ENCODE measurements at regions not wholly inside any gene's neighbourhood (a gene's known extent, or its start where the extent isn't known, plus 50 kb on each side); places are given as distances from the start of the nearest gene placed in this dataset.

DNA sequence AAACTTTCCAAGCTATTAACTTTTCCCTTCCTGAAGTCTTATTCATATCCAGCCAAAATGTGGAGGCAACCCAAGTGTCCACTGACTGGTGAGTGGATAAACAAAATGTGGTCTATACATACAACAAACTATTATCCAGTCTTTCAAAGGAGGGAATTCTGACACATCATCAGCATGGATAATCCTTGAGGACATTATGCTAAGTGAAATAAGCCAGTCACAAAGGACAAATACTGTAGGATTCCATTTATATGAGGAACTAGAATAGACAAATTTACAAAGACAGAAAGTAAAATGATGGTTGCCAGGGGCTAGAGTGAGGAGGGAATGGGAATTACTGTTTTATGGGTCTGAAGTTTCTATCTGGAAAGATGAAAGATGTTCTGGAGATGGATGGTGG, 178.7 kb upstream of the PITX2 start:
- no peaks in the 10 kb centered on the region for H3K9me3 ChIP-seq (ENCODE audit: control insufficient read depth, low read depth, low read length)
- no peaks in the 10 kb centered on the region for H3K27me3 ChIP-seq (ENCODE audit: control insufficient read depth, insufficient read depth, low read length)
- no peak overlapping the region for H3K4me3 ChIP-seq (ENCODE audit: low read length)
- no peak overlapping the region for H3K9ac ChIP-seq (ENCODE audit: low read length)
- H3K36me3 ChIP-seq (ENCODE audit: control insufficient read depth, low read depth, low read length) = no peaks in the 10 kb centered on the region
- no peak overlapping the region for H3K27ac ChIP-seq (ENCODE audit: low read length)
- no peaks in the 10 kb centered on the region for H3K4me1 ChIP-seq (ENCODE audit: control insufficient read depth, low read depth, low read length)

DNA sequence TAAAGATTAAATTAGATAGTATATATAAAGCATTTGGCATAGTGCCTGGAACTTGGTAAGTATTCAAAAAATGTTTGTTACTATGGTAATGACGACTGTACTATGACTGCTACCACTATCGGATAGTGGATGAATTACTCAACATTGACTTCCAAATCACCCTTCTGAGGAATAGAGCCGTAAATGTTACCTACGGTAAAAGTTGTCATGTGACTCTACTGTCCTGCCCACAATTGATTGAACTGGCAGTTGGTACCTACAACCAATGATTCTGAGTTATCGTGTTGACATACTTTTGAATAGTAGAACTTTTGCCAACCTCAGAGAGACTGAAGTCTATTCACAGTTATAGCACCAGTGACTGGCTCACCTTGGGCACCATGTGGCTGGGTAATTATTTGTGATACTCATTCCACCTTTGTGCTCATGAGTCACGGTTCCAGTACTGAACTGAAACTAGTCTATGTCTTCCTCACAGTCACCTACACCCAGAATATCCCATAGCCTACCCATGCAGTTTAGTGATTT, 185.5 kb upstream of the PITX2 start:
- Histone ChIP-seq H3K27me3 (ENCODE audit: control insufficient read depth, insufficient read depth, low read length) (no peaks in the 10 kb centered on the region), H3K36me3 (ENCODE audit: control insufficient read depth, low read depth, low read length) (no peaks in the 10 kb centered on the region), H3K4me1 (ENCODE audit: control insufficient read depth, low read depth, low read length) (no peaks in the 10 kb centered on the region), H3K9ac (ENCODE audit: low read length) (no peak overlapping the region), H3K9me3 (ENCODE audit: control insufficient read depth, low read depth, low read length) (no peaks in the 10 kb centered on the region), H3K4me3 (ENCODE audit: low read length) (no peak overlapping the region), H3K27ac (ENCODE audit: low read length) (no peak overlapping the region)

DNA sequence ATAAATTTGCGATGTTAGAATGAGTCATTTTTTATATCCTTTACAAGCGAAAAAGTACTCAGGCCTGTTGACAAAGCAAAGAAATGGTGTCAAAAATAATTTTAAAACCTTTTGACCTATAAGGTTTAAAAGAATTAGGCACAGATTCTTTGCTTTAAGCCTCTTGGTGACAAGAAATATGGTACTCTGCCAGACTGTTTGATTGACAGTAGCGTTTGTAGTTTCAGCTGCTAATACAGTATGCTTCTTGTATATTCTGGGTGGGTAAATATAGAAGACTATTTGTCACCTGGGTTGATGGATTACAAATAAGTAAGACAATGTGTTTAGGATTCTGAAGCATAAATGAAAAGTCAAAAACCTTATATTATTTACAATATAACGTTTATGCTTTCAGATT, 193.1 kb upstream of the PITX2 start:
- no peaks in the 10 kb centered on the region for H3K27me3 ChIP-seq (ENCODE audit: control insufficient read depth, insufficient read depth, low read length)
- no peak overlapping the region for H3K4me3 ChIP-seq (ENCODE audit: low read length)
- H3K4me1 ChIP-seq (ENCODE audit: control insufficient read depth, low read depth, low read length) = no peaks in the 10 kb centered on the region
- no peaks in the 10 kb centered on the region for H3K36me3 ChIP-seq (ENCODE audit: control insufficient read depth, low read depth, low read length)
- no peak overlapping the region for H3K9ac ChIP-seq (ENCODE audit: low read length)
- no peak overlapping the region for H3K27ac ChIP-seq (ENCODE audit: low read length)
- H3K9me3 ChIP-seq (ENCODE audit: control insufficient read depth, low read depth, low read length) = no peaks in the 10 kb centered on the region

DNA sequence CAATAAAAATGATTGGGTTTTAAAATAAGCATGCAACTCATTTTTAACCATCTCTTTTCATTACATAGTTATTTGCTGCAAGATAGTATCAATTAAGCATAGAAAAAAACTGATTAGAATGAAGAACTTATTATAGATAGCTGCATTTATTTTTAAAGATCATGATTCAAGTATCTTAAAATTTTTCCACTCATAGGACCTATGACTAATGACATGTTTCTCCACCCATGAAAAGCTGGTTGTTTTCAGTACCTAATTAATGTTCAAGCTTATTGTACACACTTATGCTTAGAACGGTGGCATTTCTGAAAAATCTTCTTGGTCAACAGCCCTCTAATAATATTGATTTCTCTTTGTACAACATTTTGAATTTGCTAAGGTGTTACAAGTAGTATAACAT, 193.5 kb upstream of the PITX2 start:
- no peak overlapping the region for H3K9ac ChIP-seq (ENCODE audit: low read length)
- no peaks in the 10 kb centered on the region for H3K9me3 ChIP-seq (ENCODE audit: control insufficient read depth, low read depth, low read length)
- H3K4me1 ChIP-seq (ENCODE audit: control insufficient read depth, low read depth, low read length) = no peaks in the 10 kb centered on the region
- no peaks in the 10 kb centered on the region for H3K36me3 ChIP-seq (ENCODE audit: control insufficient read depth, low read depth, low read length)
- H3K4me3 ChIP-seq (ENCODE audit: low read length) = no peak overlapping the region
- H3K27ac ChIP-seq (ENCODE audit: low read length) = no peak overlapping the region
- H3K27me3 ChIP-seq (ENCODE audit: control insufficient read depth, insufficient read depth, low read length) = no peaks in the 10 kb centered on the region

DNA sequence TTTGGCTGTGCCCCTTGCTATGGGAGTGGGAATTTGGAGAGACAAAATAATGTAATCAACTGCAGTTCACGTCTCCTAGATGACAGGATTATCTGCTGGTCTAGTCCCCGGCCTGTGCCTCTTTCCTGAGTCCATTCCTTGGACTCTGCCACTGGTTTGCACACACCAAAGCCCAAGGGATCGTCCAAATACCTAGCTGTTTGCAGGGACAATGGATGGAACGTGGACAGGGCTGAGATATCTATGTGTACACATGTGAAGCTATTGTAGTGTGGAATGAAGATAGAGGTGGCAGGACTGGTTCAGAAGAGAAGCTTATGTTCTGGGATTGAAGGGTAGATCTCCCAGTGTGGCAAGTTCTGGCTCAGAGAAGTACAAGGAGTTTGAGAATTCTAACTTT, 198.3 kb upstream of the PITX2 start:
- no peak overlapping the region for H3K9ac ChIP-seq (ENCODE audit: low read length)

DNA sequence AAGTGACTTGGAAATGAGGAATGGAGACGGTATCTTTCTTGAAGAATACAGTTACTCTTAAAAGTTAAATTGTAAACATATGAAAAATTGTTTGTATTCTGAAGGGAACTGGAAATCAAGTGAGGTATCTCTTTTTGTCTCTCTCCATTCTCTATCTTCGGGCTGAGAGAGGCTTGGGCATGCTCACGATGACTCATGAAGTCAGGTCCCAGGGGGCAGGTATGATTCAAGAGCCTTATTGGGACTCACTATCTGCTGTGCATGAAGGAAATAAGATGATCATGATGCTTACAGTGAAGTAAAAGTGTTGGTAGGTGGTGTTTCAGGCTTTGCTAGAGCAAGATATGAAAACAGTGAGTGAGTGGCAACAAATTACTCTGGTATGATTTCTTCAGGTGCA, 200.4 kb upstream of the PITX2 start:
- H3K36me3 ChIP-seq (ENCODE audit: control insufficient read depth, low read depth, low read length) = no peaks in the 10 kb centered on the region
- H3K4me3 ChIP-seq (ENCODE audit: low read length) = no peak overlapping the region
- H3K27me3 ChIP-seq (ENCODE audit: control insufficient read depth, insufficient read depth, low read length) = no peaks in the 10 kb centered on the region
- H3K9me3 ChIP-seq (ENCODE audit: control insufficient read depth, low read depth, low read length) = no peaks in the 10 kb centered on the region
- H3K9ac ChIP-seq (ENCODE audit: low read length) = no peak overlapping the region
- H3K4me1 ChIP-seq (ENCODE audit: control insufficient read depth, low read depth, low read length) = no peaks in the 10 kb centered on the region
- H3K27ac ChIP-seq (ENCODE audit: low read length) = no peak overlapping the region

More for the DNA sequence above, 198.3 kb upstream of the PITX2 start:
- no peaks in the 10 kb centered on the region for H3K27me3 ChIP-seq (ENCODE audit: control insufficient read depth, insufficient read depth, low read length)
- H3K27ac ChIP-seq (ENCODE audit: low read length) = no peak overlapping the region
- no peaks in the 10 kb centered on the region for H3K4me1 ChIP-seq (ENCODE audit: control insufficient read depth, low read depth, low read length)
- H3K9me3 ChIP-seq (ENCODE audit: control insufficient read depth, low read depth, low read length) = no peaks in the 10 kb centered on the region
- H3K4me3 ChIP-seq (ENCODE audit: low read length) = no peak overlapping the region
- no peaks in the 10 kb centered on the region for H3K36me3 ChIP-seq (ENCODE audit: control insufficient read depth, low read depth, low read length)

DNA sequence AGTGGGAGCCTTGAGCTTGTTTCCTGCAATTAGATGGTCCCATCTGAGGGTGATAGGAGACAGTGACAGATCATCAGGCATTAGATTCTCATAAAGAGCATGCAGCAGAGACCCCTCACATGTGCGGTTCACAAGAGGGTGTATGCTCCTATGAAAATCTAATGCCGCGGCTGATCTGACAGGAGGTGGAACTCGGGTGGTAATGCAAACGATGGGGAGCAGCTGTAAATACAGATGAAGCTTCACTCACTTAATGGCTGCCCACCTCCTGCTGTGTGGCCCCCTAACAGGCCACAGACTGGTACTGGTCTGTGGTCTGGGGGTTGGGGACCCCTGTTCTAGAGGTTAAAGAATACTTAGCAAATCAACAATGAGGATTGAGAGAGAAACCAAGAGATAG, 201.5 kb upstream of the PITX2 start:
- Histone ChIP-seq H3K9ac (ENCODE audit: low read length) (no peak overlapping the region), H3K27me3 (ENCODE audit: control insufficient read depth, insufficient read depth, low read length) (no peaks in the 10 kb centered on the region), H3K4me1 (ENCODE audit: control insufficient read depth, low read depth, low read length) (no peaks in the 10 kb centered on the region), H3K27ac (ENCODE audit: low read length) (no peak overlapping the region), H3K9me3 (ENCODE audit: control insufficient read depth, low read depth, low read length) (no peaks in the 10 kb centered on the region), H3K36me3 (ENCODE audit: control insufficient read depth, low read depth, low read length) (no peaks in the 10 kb centered on the region), H3K4me3 (ENCODE audit: low read length) (no peak overlapping the region)

DNA sequence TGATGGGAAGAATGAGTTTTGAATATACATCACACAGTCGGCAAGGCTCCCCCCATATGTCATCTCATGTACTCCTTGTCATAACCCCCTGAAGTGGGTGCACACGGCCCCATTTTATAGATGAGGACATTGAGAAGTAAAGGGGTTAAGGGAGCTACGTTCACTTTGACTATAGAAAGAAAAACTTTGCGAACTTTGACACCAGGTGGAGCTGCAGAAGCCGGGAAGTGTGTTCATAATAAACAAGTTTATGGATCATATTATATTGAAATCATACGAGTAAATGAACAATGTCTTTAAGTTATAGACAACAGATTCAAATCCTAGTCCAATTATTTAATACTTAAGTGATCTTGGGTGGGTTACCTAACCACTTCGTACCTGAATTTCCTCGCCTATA, 203.8 kb upstream of the PITX2 start:
- Histone ChIP-seq H3K4me1 (ENCODE audit: control insufficient read depth, low read depth, low read length) (no peaks in the 10 kb centered on the region), H3K36me3 (ENCODE audit: control insufficient read depth, low read depth, low read length) (no peaks in the 10 kb centered on the region), H3K4me3 (ENCODE audit: low read length) (no peak overlapping the region), H3K27me3 (ENCODE audit: control insufficient read depth, insufficient read depth, low read length) (no peaks in the 10 kb centered on the region), H3K9me3 (ENCODE audit: control insufficient read depth, low read depth, low read length) (no peaks in the 10 kb centered on the region), H3K9ac (ENCODE audit: low read length) (no peak overlapping the region), H3K27ac (ENCODE audit: low read length) (no peak overlapping the region)

DNA sequence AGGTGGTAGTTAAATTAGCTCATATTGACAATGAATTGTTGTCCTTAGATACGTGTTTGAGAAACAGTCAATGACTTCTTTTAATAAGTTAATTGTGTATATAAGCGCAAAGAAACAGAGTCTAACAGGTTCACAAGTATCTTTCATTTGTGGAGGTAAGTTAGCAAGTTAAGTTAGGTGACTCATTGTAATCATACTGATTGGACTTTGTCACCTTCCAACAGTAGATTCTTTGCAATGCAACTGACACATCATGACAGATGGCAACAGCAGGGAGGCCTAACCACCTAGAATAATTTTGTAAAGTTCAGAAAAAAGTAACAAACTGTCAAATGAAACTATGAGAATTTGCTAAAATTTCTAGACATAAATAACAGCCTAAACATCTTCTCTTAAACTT, 207.6 kb upstream of the PITX2 start:
- Histone ChIP-seq H3K36me3 (ENCODE audit: control insufficient read depth, low read depth, low read length) (no peaks in the 10 kb centered on the region), H3K27me3 (ENCODE audit: control insufficient read depth, insufficient read depth, low read length) (no peaks in the 10 kb centered on the region)

DNA sequence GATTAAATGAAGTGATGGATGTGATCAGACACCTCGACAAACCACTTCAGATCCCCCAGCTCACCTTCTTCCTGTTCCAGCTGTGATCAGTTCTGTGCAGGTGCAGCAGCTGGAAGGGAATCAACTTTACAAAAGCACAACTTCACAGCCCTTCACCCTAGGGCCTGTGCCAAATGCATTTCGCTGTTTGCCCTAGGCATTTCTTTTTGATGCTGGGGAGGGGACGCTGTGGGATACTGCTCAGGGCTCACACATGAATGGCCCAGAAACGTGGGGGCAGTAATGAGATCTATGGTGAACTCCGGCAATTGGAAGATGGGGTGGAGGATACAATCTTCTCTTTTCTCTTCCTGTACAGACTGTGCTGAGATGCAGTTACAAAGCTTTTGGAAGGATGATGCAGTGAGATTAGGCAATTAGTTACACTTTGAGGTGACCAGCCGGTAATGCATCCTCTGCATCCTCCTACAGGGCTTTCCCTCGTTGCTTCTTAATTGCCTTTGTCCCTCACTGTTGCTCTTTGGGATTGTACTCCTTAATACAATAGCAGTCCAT, 215.1 kb upstream of the PITX2 start:
- Histone ChIP-seq H3K9ac (ENCODE audit: low read length) (no peak overlapping the region), H3K36me3 (ENCODE audit: control insufficient read depth, low read depth, low read length) (no peaks in the 10 kb centered on the region), H3K27ac (ENCODE audit: low read length) (no peak overlapping the region), H3K27me3 (ENCODE audit: control insufficient read depth, insufficient read depth, low read length) (no peaks in the 10 kb centered on the region), H3K9me3 (ENCODE audit: control insufficient read depth, low read depth, low read length) (no peaks in the 10 kb centered on the region), H3K4me3 (ENCODE audit: low read length) (no peak overlapping the region), H3K4me1 (ENCODE audit: control insufficient read depth, low read depth, low read length) (peaks cover 10% of the 10 kb centered on the region)

More for the DNA sequence above, 207.6 kb upstream of the PITX2 start:
- no peak overlapping the region for H3K4me3 ChIP-seq (ENCODE audit: low read length)
- H3K4me1 ChIP-seq (ENCODE audit: control insufficient read depth, low read depth, low read length) = no peaks in the 10 kb centered on the region
- H3K9ac ChIP-seq (ENCODE audit: low read length) = no peak overlapping the region
- no peaks in the 10 kb centered on the region for H3K9me3 ChIP-seq (ENCODE audit: control insufficient read depth, low read depth, low read length)
- no peak overlapping the region for H3K27ac ChIP-seq (ENCODE audit: low read length)

DNA sequence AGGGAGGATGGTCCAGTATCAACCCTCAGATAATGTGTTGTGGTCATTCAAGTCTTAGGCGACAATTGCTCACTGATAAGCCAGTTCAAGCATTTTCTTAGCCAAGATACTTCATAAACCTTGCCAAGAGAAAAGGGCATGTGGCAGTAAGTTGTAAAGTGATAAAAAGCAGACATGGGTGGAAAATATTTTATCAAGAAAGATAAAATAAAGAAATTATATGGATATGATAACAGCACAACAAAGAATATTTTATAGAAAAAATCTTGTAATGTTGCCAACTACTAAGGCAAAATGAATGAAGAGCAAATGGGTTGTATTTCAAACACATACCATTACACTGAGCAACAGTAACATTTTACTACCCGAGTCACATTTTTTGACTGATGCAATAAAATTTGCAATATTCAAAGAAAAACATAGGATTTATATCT, 217.4 kb upstream of the PITX2 start:
- Histone ChIP-seq H3K27me3 (ENCODE audit: control insufficient read depth, insufficient read depth, low read length) (no peaks in the 10 kb centered on the region), H3K4me1 (ENCODE audit: control insufficient read depth, low read depth, low read length) (peaks cover 10% of the 10 kb centered on the region), H3K27ac (ENCODE audit: low read length) (no peak overlapping the region), H3K9me3 (ENCODE audit: control insufficient read depth, low read depth, low read length) (no peaks in the 10 kb centered on the region), H3K4me3 (ENCODE audit: low read length) (no peak overlapping the region), H3K9ac (ENCODE audit: low read length) (no peak overlapping the region), H3K36me3 (ENCODE audit: control insufficient read depth, low read depth, low read length) (no peaks in the 10 kb centered on the region)

DNA sequence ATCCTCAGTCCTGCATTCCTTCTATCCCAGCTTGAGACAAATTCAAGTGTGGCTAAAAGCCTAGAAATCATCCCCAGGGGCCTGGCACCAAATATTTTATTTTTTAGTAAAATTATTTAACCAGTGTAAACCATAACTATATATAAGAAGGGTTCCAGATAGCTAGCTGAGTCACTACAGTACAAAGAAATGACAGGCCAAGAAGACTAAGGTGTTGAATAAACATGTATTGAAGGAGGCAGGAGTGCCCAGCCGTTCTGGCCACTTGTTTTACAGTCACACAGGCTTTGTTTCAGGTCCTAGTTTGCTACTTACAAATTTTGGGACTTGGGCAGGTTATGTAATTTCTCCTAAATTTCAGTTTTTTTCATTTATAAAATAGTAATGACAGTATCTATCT, 225.9 kb upstream of the PITX2 start:
- Histone ChIP-seq H3K27me3 (ENCODE audit: control insufficient read depth, insufficient read depth, low read length) (no peaks in the 10 kb centered on the region), H3K36me3 (ENCODE audit: control insufficient read depth, low read depth, low read length) (no peaks in the 10 kb centered on the region), H3K27ac (ENCODE audit: low read length) (no peak overlapping the region), H3K9me3 (ENCODE audit: control insufficient read depth, low read depth, low read length) (no peaks in the 10 kb centered on the region), H3K4me3 (ENCODE audit: low read length) (no peak overlapping the region), H3K4me1 (ENCODE audit: control insufficient read depth, low read depth, low read length) (no peaks in the 10 kb centered on the region), H3K9ac (ENCODE audit: low read length) (no peak overlapping the region)
